Kidney (tissue), 13 donors: ENCODE measurements at regions not wholly inside any gene's neighbourhood (a gene's known extent, or its start where the extent isn't known, plus 50 kb on each side); places are given as distances from the start of the nearest gene placed in this dataset.

Experiments used
- DNase-seq, 5 donors: peaks; one replicate each; pipeline ENCODE4 v3.0.0-alpha.2; 2013 to 2020
- FAIRE-seq: peaks from 2 replicates; lab custom pipeline; 2012; peaks lifted over from hg19 to GRCh38; lab: Jason Lieb, UNC
- H3K27ac ChIP-seq, 2 donors: one replicate each; pipeline ENCODE4 v1.7.0; 2013; ENCODE audit warnings: low read depth in 2 of 2, low read length in 2 of 2, inconsistent platforms in 1 of 2
- H3K27me3 ChIP-seq: one replicate; pipeline ENCODE4 v1.7.1; 2013; ENCODE audit warnings: low read length, inconsistent platforms; ENCODE audit not compliant: control insufficient read depth, insufficient read depth
- H3K36me3 ChIP-seq, 3 donors: one replicate each; pipeline versions ENCODE4 v1.7.0 to v1.7.1; 2013; ENCODE audit warnings: low read length in 3 of 3, control low read depth in 1 of 3, inconsistent platforms in 1 of 3; ENCODE audit not compliant: insufficient read depth in 3 of 3, control insufficient read depth in 2 of 3
- H3K4me1 ChIP-seq, 3 donors: one replicate each; pipeline versions ENCODE4 v1.7.0 to v1.7.1; 2013; ENCODE audit warnings: low read length in 3 of 3, inconsistent platforms in 1 of 3, low read depth in 1 of 3; ENCODE audit not compliant: control insufficient read depth in 2 of 3, insufficient read depth in 2 of 3
- H3K4me3 ChIP-seq, 3 donors: one replicate each; pipeline versions ENCODE4 v1.7.0 to v1.8.1; 2013; ENCODE audit warnings: low read length in 3 of 3, control low read depth in 1 of 3, inconsistent platforms in 1 of 3
- H3K9ac ChIP-seq, 3 donors: one replicate each; pipeline versions ENCODE4 v1.7.0 to v1.7.1; 2013; ENCODE audit warnings: low read length in 3 of 3, control low read depth in 1 of 3, inconsistent platforms in 1 of 3
- H3K9me3 ChIP-seq, 3 donors: one replicate each; pipeline versions ENCODE4 v1.7.0 to v1.7.1; 2013; ENCODE audit warnings: low read length in 3 of 3, control low read depth in 1 of 3, inconsistent platforms in 1 of 3; ENCODE audit not compliant: control insufficient read depth in 2 of 3, insufficient read depth in 1 of 3
- intact Hi-C: fragments of 100-400 bp; cut with DNase I; formaldehyde crosslinking; loops from one replicate; pipeline ENCODE4 v1.11.1; 2022
- TF ChIP-seq, protein P1 (sequence below): IDR thresholded peaks from 3 replicates; pipeline ENCODE4 v1.5.1; 2012; ENCODE audit warnings: mild to moderate bottlenecking, moderate library complexity, borderline replicate concordance; ENCODE audit not compliant: insufficient read depth; ENCODE audit errors: extremely low read depth
- donor health status: control.
- donor health status: control.
- donor health status: control.
- donor health status: control.
- donor health status: control.
- donor health status: DM: yes; HTN: yes; CAD: no.
- donor health status: Normal renal cell carcinoma (clear cell type).

DNA sequence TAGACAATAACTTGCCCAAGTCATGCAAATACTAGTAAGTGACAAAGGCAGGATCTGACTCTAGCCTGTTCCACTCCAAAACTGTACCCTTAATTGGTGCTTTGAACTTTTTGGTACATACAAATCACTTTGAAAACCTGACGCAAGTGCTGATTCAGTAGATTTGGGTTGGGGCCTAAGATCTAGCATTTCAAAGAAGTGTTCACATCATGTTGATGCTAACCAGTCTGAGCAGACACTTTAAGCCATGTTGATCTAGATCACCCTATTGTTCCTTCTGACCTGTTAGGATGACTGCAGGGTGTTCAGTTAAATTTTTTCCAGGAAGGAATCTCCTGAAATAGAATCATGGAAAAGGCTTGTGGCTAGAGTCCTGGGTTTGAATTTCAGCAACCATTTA is 57.7 kb upstream of the CPEB4 start:
- Histone ChIP-seq H3K9ac (peak overlapping the region in 1 of 3 donors; percentile 47), H3K36me3 (no peaks in the 10 kb centered on the region), H3K4me1 (peaks cover 10 to 59% (median 40%) of the 10 kb centered on the region in 3 donors), H3K4me3 (no peak overlapping the region), H3K9me3 (no peaks in the 10 kb centered on the region), H3K27me3 (no peaks in the 10 kb centered on the region), H3K27ac (peak overlapping the region; percentile 81 to 88)
- TF ChIP-seq, protein P1, sequence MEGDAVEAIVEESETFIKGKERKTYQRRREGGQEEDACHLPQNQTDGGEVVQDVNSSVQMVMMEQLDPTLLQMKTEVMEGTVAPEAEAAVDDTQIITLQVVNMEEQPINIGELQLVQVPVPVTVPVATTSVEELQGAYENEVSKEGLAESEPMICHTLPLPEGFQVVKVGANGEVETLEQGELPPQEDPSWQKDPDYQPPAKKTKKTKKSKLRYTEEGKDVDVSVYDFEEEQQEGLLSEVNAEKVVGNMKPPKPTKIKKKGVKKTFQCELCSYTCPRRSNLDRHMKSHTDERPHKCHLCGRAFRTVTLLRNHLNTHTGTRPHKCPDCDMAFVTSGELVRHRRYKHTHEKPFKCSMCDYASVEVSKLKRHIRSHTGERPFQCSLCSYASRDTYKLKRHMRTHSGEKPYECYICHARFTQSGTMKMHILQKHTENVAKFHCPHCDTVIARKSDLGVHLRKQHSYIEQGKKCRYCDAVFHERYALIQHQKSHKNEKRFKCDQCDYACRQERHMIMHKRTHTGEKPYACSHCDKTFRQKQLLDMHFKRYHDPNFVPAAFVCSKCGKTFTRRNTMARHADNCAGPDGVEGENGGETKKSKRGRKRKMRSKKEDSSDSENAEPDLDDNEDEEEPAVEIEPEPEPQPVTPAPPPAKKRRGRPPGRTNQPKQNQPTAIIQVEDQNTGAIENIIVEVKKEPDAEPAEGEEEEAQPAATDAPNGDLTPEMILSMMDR, result no peak
- no peak for FAIRE-seq
- DNase-seq, result no peak
- intact Hi-C loops, result no loop called here

DNA sequence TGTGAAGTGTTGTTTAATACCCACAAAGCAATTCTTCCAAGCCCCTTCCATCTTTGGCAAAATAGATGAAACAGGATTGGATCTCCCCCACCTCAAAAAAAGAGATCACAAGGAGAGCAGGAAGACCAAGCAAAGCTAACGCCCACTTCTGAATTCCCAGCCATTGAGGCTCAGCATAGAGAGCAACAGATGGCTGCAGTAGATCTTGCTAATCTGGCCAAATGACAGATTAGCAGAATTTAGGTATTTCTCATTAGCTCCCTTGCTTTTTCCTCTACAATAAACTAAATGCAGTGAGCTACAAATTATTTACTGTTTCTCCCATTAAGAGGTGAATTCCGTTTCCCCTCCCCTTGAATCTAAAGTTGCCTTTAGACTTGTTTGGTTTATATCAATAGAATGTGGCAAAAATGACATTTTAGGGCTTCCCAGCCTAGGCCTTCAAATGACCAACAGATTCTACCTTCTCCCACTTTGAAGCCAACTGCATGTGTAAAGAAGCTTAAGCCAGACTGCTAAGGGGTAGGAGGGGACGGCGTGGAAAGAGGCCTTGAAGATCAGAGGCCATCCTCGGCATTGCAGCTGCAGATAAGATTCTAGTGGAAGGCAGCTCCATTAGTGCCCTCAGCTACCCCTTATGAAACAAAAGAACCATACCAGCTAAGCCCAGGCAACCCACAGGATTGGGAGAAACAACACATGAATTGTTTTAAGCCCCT is 56.8 kb upstream of the CPEB4 start:
- Histone ChIP-seq H3K9me3 (no peaks in the 10 kb centered on the region), H3K9ac (no peak overlapping the region), H3K27me3 (no peaks in the 10 kb centered on the region), H3K36me3 (no peaks in the 10 kb centered on the region), H3K27ac (peak overlapping the region in 1 of 2 donors; percentile 61), H3K4me1 (peaks cover 6 to 53% (median 36%) of the 10 kb centered on the region in 3 donors), H3K4me3 (no peak overlapping the region)
- no peak for FAIRE-seq
- no peak for DNase-seq
- intact Hi-C loops, result no loop called here
- TF ChIP-seq, protein P1, result no peak

GRCh38 chr5:173832386-173832785 is 55.8 kb upstream of the CPEB4 start:
- H3K4me3 ChIP-seq, result no peak overlapping the region
- TF ChIP-seq, protein P1, result no peak
- H3K9ac ChIP-seq, result peak overlapping the region in 1 of 3 donors; percentile 16
- FAIRE-seq (no peak), DNase-seq (no peak)
- H3K4me1 ChIP-seq, result peaks cover 6 to 43% (median 28%) of the 10 kb centered on the region in 3 donors
- intact Hi-C loops, result no loop called here
- H3K36me3 ChIP-seq, result no peaks in the 10 kb centered on the region
- peak overlapping the region; percentile 63 to 75 for H3K27ac ChIP-seq
- no peaks in the 10 kb centered on the region for H3K9me3 ChIP-seq
- no peaks in the 10 kb centered on the region for H3K27me3 ChIP-seq
